ENCODE measurements at regions not wholly inside any gene's neighbourhood (a gene's known extent, or its start where the extent isn't known, plus 50 kb on each side); places are given as distances from the start of the nearest gene placed in this dataset.

- DNase-seq (ENCODE audit: low read depth), result no peak
These were observed 65.4 kb downstream of the UBIAD1 start for GRCh38 chr1:11338284-11338924.

GRCh38 chr1:11339346-11340232 lies 66.6 kb downstream of the UBIAD1 start:
- no peak for DNase-seq (ENCODE audit: low read depth)

- DNase-seq (ENCODE audit: low read depth), result no peak
These were observed 67.2 kb downstream of the UBIAD1 start for GRCh38 chr1:11340233-11340632.

- no peak for DNase-seq (ENCODE audit: low read depth)
These were observed 69.0 kb downstream of the UBIAD1 start for GRCh38 chr1:11341901-11342552.

- DNase-seq (ENCODE audit: low read depth), result no peak
These were observed 69.6 kb downstream of the UBIAD1 start for GRCh38 chr1:11342621-11343032.

- DNase-seq (ENCODE audit: low read depth), result no peak
These were observed 73.1 kb downstream of the UBIAD1 start for GRCh38 chr1:11345971-11346715.

GRCh38 chr1:11350265-11350664 lies 77.3 kb downstream of the UBIAD1 start:
- DNase-seq (ENCODE audit: low read depth), result no peak

GRCh38 chr1:11352058-11352715 lies 79.2 kb downstream of the UBIAD1 start:
- no peak for DNase-seq (ENCODE audit: low read depth)

- DNase-seq (ENCODE audit: low read depth), result no peak
These were observed 80.1 kb downstream of the UBIAD1 start for GRCh38 chr1:11352816-11353799.

- DNase-seq (ENCODE audit: low read depth), result no peak
These were observed 82.0 kb downstream of the UBIAD1 start for GRCh38 chr1:11354893-11355553.

- no peak for DNase-seq (ENCODE audit: low read depth)
These were observed 82.8 kb downstream of the UBIAD1 start for GRCh38 chr1:11355559-11356475.

- DNase-seq (ENCODE audit: low read depth), result no peak
These were observed 84.3 kb downstream of the UBIAD1 start for GRCh38 chr1:11357276-11357675.

- DNase-seq (ENCODE audit: low read depth), result no peak
These were observed 86.0 kb downstream of the UBIAD1 start for GRCh38 chr1:11358984-11359383.

GRCh38 chr1:11362547-11363021 lies 89.6 kb downstream of the UBIAD1 start:
- DNase-seq (ENCODE audit: low read depth), result no peak

GRCh38 chr1:11364170-11364569 lies 91.2 kb downstream of the UBIAD1 start:
- DNase-seq (ENCODE audit: low read depth), result no peak

- no peak for DNase-seq (ENCODE audit: low read depth)
These were observed 92.9 kb downstream of the UBIAD1 start for GRCh38 chr1:11365744-11366387.

GRCh38 chr1:11373029-11373894 lies 100.3 kb downstream of the UBIAD1 start:
- no peak for DNase-seq (ENCODE audit: low read depth)

Measured in amniotic epithelial cell (primary cell).